PC-3 (cell line): ENCODE measurements at regions not wholly inside any gene's neighbourhood (a gene's known extent, or its start where the extent isn't known, plus 50 kb on each side); places are given as distances from the start of the nearest gene placed in this dataset.

Experiments used
- ATAC-seq: fragments of 200-7000 bp; cut with Tn5 transposase; 2 replicates; pipeline ENCODE4 v1.9.1; 2020; ENCODE audit warnings: mild to moderate bottlenecking, moderate library complexity
- BruUV-seq: library from RNA; stranded (reverse); fragments of 400-500 nt; replicated peaks from 2 replicates; lab custom pipeline; 2021; lab: Mats Ljungman, UMichigan
- CTCF ChIA-PET: fragments of 300-600 bp; sonication (Branson Sonifier 250); formaldehyde crosslinking; loops from one replicate; lab custom pipeline; 2022; ENCODE audit warnings: antibody characterized with exemption; lab: Charles Lee
- POLR2A ChIA-PET: fragments of 300-600 bp; sonication (Branson Sonifier 250); formaldehyde crosslinking; loops from one replicate; lab custom pipeline; 2022; ENCODE audit warnings: antibody characterized with exemption; ENCODE audit not compliant: unreplicated experiment; lab: Charles Lee
- DNase-seq: peaks from one replicate; pipeline ENCODE4 v3.0.0-alpha.2; 2015
- H2AFZ ChIP-seq: fragments of 300-600 bp; sonication (generic); 2 replicates; pipeline ENCODE4 v1.6.0; 2016; ENCODE audit warnings: antibody characterized with exemption, low read length
- H3F3A ChIP-seq: fragments of 300-600 bp; sonication (generic); one replicate; pipeline ENCODE4 v1.6.0; 2017; ENCODE audit warnings: antibody characterized with exemption, low read length, control low read depth, mild to moderate bottlenecking; ENCODE audit not compliant: unreplicated experiment
- H3K27ac ChIP-seq: fragments of 300-600 bp; sonication (generic); 2 replicates; pipeline ENCODE4 v1.5.1; 2016; ENCODE audit warnings: mild to moderate bottlenecking, low read length
- H3K27me3 ChIP-seq: fragments of 300-600 bp; sonication (generic); 2 replicates; pipeline ENCODE4 v1.6.1; 2016; ENCODE audit warnings: low read length, mixed read lengths
- H3K36me3 ChIP-seq: fragments of 300-600 bp; sonication (generic); 2 replicates; pipeline ENCODE4 v1.6.1; 2016; ENCODE audit warnings: low read depth, mixed run types, low read length, mixed read lengths
- H3K4me1 ChIP-seq: fragments of 300-600 bp; sonication (generic); 2 replicates; pipeline ENCODE4 v1.5.1; 2016; ENCODE audit warnings: low read length; ENCODE audit not compliant: insufficient read depth
- H3K4me2 ChIP-seq: fragments of 300-600 bp; sonication (generic); 2 replicates; pipeline ENCODE4 v1.6.0; 2016; ENCODE audit warnings: low read length
- H3K4me3 ChIP-seq: fragments of 300-600 bp; sonication (generic); 2 replicates; pipeline ENCODE4 v1.5.1; 2016; ENCODE audit warnings: mild to moderate bottlenecking, low read length, mixed read lengths
- H3K79me2 ChIP-seq: fragments of 300-600 bp; sonication (generic); 2 replicates; pipeline ENCODE4 v1.6.1; 2017; ENCODE audit warnings: low read length, mixed read lengths
- H3K9ac ChIP-seq: fragments of 300-600 bp; sonication (generic); 2 replicates; pipeline ENCODE4 v1.6.0; 2016; ENCODE audit warnings: mild to moderate bottlenecking, low read length
- H3K9me2 ChIP-seq: fragments of 300-600 bp; sonication (generic); replicated peaks from 2 replicates; pipeline ENCODE4 v1.6.1; 2016; ENCODE audit warnings: mixed run types, low read length, mixed read lengths
- H3K9me3 ChIP-seq: fragments of 300-600 bp; sonication (generic); 2 replicates; pipeline ENCODE4 v1.6.1; 2016; ENCODE audit warnings: low read length, mixed read lengths
- H4K20me1 ChIP-seq: fragments of 300-600 bp; sonication (generic); 2 replicates; pipeline ENCODE4 v1.6.1; 2016; ENCODE audit warnings: low read length, mixed read lengths
- EZH2 ChIP-seq: fragments of 300-600 bp; sonication (generic); IDR thresholded peaks from one replicate; pipeline ENCODE4 v1.6.1; 2017; ENCODE audit warnings: antibody characterized with exemption, mild to moderate bottlenecking, low read length; ENCODE audit not compliant: unreplicated experiment
- EZH2phosphoT487 ChIP-seq: fragments of 300-600 bp; sonication (generic); IDR thresholded peaks from 2 replicates; pipeline ENCODE4 v1.6.1; 2018; ENCODE audit warnings: mild to moderate bottlenecking, antibody characterized with exemption, low read length, borderline replicate concordance
- intact Hi-C: fragments of 100-400 bp; cut with micrococcal nuclease; formaldehyde crosslinking; loops from 2 replicates; pipeline ENCODE4 v1.9.0; 2023
- TF ChIP-seq, protein P1 (sequence below): fragments of 300-600 bp; sonication (generic); conservative IDR thresholded peaks from 2 replicates; pipeline ENCODE4 v1.5.1; 2017; ENCODE audit warnings: antibody characterized with exemption, low read depth, mild to moderate bottlenecking, low read length

DNA sequence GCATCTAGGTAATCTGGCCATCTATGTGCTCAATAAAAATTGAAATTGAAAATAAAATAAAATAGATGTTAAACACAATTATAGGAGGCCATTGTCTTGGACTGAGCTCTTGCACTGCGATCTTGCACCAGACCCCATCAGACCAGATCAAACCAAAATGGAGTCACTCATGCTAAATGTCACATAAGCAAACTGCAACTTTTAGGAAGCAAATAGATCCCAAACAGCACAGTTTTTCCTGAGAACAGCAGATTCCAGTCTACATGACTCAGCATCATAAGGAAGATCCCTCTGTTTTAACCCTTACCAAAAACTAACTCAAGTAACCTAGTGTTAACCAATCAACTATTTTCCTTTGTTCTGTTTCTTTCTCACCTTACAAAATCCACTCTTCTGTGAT, 57.7 kb upstream of the LRP1B start:
- H3K9ac ChIP-seq: no peak overlapping the region
- no peaks in the 10 kb centered on the region for H3K9me3 ChIP-seq
- H3K79me2 ChIP-seq: no peaks in the 10 kb centered on the region
- ChIA-PET CTCF (no interaction called here), POLR2A (no interaction called here)
- no peak overlapping the region for H3K4me3 ChIP-seq
- H3F3A ChIP-seq: no peaks in the 10 kb centered on the region
- BruUV-seq: no TSS peak
- no peaks in the 10 kb centered on the region for H3K36me3 ChIP-seq
- DNase-seq (no peak), ATAC-seq (no peak)
- no peaks in the 10 kb centered on the region for H3K9me2 ChIP-seq
- no peak overlapping the region for H3K4me2 ChIP-seq
- TF ChIP-seq, protein P1, sequence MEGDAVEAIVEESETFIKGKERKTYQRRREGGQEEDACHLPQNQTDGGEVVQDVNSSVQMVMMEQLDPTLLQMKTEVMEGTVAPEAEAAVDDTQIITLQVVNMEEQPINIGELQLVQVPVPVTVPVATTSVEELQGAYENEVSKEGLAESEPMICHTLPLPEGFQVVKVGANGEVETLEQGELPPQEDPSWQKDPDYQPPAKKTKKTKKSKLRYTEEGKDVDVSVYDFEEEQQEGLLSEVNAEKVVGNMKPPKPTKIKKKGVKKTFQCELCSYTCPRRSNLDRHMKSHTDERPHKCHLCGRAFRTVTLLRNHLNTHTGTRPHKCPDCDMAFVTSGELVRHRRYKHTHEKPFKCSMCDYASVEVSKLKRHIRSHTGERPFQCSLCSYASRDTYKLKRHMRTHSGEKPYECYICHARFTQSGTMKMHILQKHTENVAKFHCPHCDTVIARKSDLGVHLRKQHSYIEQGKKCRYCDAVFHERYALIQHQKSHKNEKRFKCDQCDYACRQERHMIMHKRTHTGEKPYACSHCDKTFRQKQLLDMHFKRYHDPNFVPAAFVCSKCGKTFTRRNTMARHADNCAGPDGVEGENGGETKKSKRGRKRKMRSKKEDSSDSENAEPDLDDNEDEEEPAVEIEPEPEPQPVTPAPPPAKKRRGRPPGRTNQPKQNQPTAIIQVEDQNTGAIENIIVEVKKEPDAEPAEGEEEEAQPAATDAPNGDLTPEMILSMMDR: no peak
- TF ChIP-seq EZH2 (no peak), EZH2phosphoT487 (no peak)
- no peak overlapping the region for H3K27ac ChIP-seq
- no peaks in the 10 kb centered on the region for H4K20me1 ChIP-seq
- H2AFZ ChIP-seq: no peak overlapping the region
- H3K4me1 ChIP-seq: peaks cover 27% of the 10 kb centered on the region
- intact Hi-C loops: no loop called here
- no peaks in the 10 kb centered on the region for H3K27me3 ChIP-seq

DNA sequence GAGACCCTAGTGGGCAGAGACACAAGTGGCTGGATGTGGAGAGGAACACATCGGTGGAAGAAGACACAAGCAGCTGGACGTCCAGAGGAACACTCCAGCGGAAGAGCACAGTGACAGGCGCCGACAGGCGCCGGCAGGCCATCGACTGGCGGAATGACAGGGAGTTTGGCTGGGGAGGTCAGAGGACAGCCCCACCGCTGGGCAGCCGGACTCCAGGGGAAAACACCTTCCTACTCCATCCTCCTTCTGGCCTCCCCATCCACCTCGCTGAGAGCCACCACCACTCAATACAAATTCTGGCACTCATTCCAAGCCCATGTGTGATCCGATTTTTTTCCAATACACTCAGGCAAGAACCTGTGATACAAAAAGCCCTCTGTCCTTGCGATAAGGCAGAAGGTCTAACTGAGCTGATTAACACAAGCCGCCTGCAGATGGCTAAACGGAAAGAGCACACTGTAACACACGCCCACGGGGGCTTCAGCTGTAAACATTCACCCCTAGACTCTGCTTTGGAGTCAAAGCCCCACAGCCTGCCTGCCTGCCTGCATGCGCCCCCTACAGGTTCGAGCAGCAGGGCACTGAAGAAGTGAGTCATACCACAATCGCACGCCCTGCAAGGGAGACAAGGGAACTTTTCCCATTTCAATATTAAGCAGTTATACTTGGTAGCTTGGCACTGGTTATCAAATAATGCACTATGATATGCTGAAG, 50.2 kb upstream of the LRP1B start:
- Histone ChIP-seq H3K9me3 (no peaks in the 10 kb centered on the region), H4K20me1 (no peaks in the 10 kb centered on the region), H3K9ac (no peak overlapping the region), H3K9me2 (no peaks in the 10 kb centered on the region), H3K4me1 (peaks cover 8% of the 10 kb centered on the region; the same call in 1 of the 2 replicates), H3K4me3 (no peak overlapping the region), H3K36me3 (no peaks in the 10 kb centered on the region), H3K79me2 (no peaks in the 10 kb centered on the region), H3F3A (no peaks in the 10 kb centered on the region), H2AFZ (no peak overlapping the region), H3K27ac (no peak overlapping the region), H3K4me2 (no peak overlapping the region), H3K27me3 (no peaks in the 10 kb centered on the region)
- ChIA-PET POLR2A (no interaction called here), CTCF (no interaction called here)
- ATAC-seq: peak; percentile 19; the same call in 1 of the 2 replicates
- intact Hi-C loops: no loop called here
- DNase-seq: peak; percentile 24
- TF ChIP-seq, protein P1: peak; percentile 66
- TF ChIP-seq EZH2: no peak
- BruUV-seq: no TSS peak
